ENCODE measurements at regions not wholly inside any gene's neighbourhood (a gene's known extent, or its start where the extent isn't known, plus 50 kb on each side); places are given as distances from the start of the nearest gene placed in this dataset.

DNA sequence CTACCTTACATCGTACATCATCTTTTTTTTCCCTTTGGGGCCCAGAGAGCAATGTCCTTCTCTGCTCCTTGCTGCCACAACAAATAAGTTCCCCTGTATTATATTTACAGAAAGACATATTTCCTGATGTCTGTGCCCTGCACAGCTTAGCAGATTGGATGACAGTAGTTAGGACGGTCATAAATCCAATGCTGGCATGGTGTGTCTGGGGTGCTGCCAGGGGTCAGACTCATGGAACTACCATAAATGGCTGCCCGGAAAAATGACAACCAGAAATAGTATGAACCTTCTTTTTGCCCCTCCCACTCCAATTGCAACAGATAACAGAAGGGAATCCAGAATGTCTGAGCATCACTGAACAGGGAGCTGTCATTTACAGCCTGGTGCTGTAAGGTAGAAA is 511.1 kb downstream of the PSAT1 start:
- intact Hi-C loops (cut with DNase I; ENCODE audit: low total_unique reads): no loop called here
- no peak for TF ChIP-seq POLR2A (IDR thresholded peaks at IDR 0.05)
- TF ChIP-seq, protein P1, sequence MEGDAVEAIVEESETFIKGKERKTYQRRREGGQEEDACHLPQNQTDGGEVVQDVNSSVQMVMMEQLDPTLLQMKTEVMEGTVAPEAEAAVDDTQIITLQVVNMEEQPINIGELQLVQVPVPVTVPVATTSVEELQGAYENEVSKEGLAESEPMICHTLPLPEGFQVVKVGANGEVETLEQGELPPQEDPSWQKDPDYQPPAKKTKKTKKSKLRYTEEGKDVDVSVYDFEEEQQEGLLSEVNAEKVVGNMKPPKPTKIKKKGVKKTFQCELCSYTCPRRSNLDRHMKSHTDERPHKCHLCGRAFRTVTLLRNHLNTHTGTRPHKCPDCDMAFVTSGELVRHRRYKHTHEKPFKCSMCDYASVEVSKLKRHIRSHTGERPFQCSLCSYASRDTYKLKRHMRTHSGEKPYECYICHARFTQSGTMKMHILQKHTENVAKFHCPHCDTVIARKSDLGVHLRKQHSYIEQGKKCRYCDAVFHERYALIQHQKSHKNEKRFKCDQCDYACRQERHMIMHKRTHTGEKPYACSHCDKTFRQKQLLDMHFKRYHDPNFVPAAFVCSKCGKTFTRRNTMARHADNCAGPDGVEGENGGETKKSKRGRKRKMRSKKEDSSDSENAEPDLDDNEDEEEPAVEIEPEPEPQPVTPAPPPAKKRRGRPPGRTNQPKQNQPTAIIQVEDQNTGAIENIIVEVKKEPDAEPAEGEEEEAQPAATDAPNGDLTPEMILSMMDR (IDR thresholded peaks at IDR 0.05): no peak
- Histone ChIP-seq H3K4me1 (no peaks in the 10 kb centered on the region), H3K27ac (no peak overlapping the region), H3K9me3 (no peaks in the 10 kb centered on the region), H3K36me3 (no peaks in the 10 kb centered on the region), H3K4me3 (no peak overlapping the region), H3K27me3 (no peaks in the 10 kb centered on the region)
- DNase-seq: no peak

DNA sequence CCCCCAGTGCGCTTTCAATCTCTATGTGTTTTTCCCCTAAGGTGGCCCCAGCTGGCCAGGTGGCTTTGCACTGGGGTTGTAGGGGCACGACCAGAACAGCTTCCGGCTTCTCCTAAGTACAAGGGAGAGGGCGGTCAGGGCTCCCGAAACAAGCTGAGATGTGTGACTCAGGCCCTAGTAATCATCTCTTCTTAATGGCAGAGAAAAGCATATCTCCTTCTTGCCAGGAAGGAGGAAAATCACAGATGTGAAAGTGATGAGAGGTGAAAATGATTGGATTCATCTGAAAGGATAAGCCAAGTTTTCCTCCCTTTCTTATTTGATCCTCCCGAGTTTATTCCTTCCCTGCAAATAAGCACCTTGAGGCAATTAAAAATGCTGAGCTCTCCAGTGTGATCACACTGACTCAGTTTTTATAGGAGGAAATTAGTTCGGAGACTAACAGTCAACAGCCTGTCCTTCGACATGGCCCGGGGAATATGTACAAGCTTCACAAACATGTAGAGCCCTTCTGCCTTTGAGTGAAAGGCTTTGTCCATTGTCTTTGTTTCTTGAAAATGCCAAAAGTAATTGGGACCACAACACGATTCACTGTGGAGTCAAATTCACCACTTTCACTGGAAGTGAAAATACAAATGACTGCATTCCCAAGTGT is 514.8 kb downstream of the PSAT1 start:
- H3K27me3 ChIP-seq: no peaks in the 10 kb centered on the region
- no peaks in the 10 kb centered on the region for H3K36me3 ChIP-seq
- H3K27ac ChIP-seq: no peak overlapping the region
- DNase-seq: no peak
- H3K4me3 ChIP-seq: no peak overlapping the region
- TF ChIP-seq, protein P1 (IDR thresholded peaks at IDR 0.05): no peak
- TF ChIP-seq POLR2A (IDR thresholded peaks at IDR 0.05): no peak
- no peaks in the 10 kb centered on the region for H3K4me1 ChIP-seq
- H3K9me3 ChIP-seq: no peaks in the 10 kb centered on the region
- intact Hi-C loops (cut with DNase I; ENCODE audit: low total_unique reads): no loop called here

DNA sequence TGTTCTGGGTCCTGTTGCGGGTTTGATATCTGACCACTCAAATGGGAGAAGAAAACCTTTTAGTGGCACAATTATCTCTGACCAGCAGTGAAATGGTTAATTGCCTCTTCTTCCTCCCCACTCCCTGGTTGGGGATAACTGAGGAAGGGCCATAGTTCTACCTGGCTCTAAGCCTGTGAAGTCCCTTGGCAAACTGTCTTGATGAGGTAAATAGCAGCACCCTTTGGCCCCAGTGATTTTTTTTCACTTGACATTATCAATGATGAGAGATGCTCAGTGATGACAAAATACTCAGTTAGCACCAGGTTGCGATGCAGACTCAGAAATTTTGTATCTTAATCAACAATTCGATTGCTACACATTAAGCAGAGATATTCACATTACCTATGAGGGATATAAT is 515.7 kb downstream of the PSAT1 start:
- TF ChIP-seq POLR2A (IDR thresholded peaks at IDR 0.05): no peak
- TF ChIP-seq, protein P1 (IDR thresholded peaks at IDR 0.05): no peak
- Histone ChIP-seq H3K4me3 (no peak overlapping the region), H3K4me1 (no peaks in the 10 kb centered on the region), H3K36me3 (no peaks in the 10 kb centered on the region), H3K9me3 (no peaks in the 10 kb centered on the region), H3K27ac (no peak overlapping the region), H3K27me3 (no peaks in the 10 kb centered on the region)
- intact Hi-C loops (cut with DNase I; ENCODE audit: low total_unique reads): no loop called here
- no peak for DNase-seq

DNA sequence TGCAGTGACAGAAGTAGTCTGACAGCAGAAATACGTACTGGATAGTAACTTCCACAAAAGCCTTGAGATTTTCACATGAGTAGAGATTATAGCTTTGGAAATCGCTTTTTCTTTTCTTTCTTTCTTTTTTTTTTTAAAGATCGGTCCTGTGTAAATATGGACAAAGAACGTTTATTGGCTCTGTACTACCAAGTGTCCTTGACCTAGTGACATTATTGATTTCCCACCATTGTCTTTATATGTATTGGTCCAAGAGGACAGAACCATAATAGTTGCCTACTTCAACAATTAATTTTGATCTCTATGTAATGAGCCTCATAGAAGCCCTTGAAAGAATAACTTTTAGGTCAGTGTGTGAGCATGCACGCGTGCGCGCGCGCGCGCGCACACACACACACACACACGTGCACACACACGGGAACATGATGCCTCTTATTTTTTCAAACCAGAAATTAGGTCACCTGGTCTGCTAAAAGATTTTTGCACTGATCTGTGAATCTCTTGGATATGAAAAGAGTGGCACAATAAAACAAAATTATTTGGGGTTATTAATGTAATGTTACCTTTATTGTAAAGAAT is 516.8 kb downstream of the PSAT1 start:
- H3K27me3 ChIP-seq: no peaks in the 10 kb centered on the region
- no peak for DNase-seq
- no peak for TF ChIP-seq POLR2A (IDR thresholded peaks at IDR 0.05)
- TF ChIP-seq, protein P1 (IDR thresholded peaks at IDR 0.05): no peak
- no peaks in the 10 kb centered on the region for H3K4me1 ChIP-seq
- H3K4me3 ChIP-seq: no peak overlapping the region
- H3K36me3 ChIP-seq: no peaks in the 10 kb centered on the region
- no peaks in the 10 kb centered on the region for H3K9me3 ChIP-seq
- intact Hi-C loops (cut with DNase I; ENCODE audit: low total_unique reads): no loop called here
- no peak overlapping the region for H3K27ac ChIP-seq

DNA sequence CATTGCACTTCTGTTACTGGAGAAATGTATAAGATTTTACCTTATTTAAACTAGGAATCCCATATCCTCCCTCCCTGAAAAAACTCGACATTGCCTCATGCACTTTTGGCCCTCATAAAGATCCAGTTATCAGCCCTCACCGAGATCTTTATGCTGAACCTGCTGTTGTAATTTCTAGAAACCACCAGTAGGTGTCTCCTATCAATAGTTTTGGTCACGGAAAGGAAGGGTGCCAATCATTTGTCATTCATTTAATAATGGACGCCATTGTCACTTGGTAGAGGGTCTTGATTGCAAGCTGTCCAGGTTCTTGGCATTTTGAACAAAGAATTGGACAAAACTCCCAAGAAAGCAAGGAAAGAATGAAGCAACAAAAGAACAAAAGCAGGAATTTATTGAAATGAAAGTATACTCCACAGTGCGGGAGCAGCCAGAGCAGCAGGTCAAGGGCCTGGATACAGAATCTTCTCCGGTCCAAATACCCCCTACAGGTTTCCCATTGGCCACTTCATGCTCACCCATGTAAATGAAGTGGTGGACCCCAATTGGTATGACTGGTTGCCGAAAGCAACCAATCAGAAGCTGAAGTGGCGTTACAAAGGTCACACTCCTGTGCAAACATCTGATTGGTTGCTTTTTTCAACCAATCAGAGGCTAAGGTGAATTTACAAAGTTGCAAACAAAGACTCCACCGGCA is 524.3 kb downstream of the PSAT1 start:
- intact Hi-C loops (cut with DNase I; ENCODE audit: low total_unique reads): no loop called here
- TF ChIP-seq POLR2A (IDR thresholded peaks at IDR 0.05): no peak
- TF ChIP-seq, protein P1 (IDR thresholded peaks at IDR 0.05): peak in 3 of 4 experiments; percentile 20 to 24 (median 21)
- H3K4me3 ChIP-seq: no peak overlapping the region
- H3K27me3 ChIP-seq: no peaks in the 10 kb centered on the region
- DNase-seq: no peak
- no peaks in the 10 kb centered on the region for H3K4me1 ChIP-seq
- H3K36me3 ChIP-seq: no peaks in the 10 kb centered on the region
- no peaks in the 10 kb centered on the region for H3K9me3 ChIP-seq
- H3K27ac ChIP-seq: no peak overlapping the region

All from uterus (tissue), 3 donors.